Fibroblast of villous mesenchyme (primary cell): ENCODE measurements at regions not wholly inside any gene's neighbourhood (a gene's known extent, or its start where the extent isn't known, plus 50 kb on each side); places are given as distances from the start of the nearest gene placed in this dataset.

Experiments
- DNase-seq: peaks from one replicate; pipeline ENCODE4 v3.0.0-alpha.2; 2010; ENCODE audit warnings: low read depth
- H3K4me3 ChIP-seq: 2 replicates; pipeline ENCODE4 v1.5.1; 2011; ENCODE audit warnings: low read depth, mild to moderate bottlenecking, low read length
- CTCF ChIP-seq: IDR thresholded peaks from 2 replicates; pipeline ENCODE4 v1.5.1; 2012; ENCODE audit warnings: low read depth, mild to moderate bottlenecking, low read length; ENCODE audit not compliant: insufficient read depth

- no peak for TF ChIP-seq CTCF
- DNase-seq, result peak; percentile 83
- no peak overlapping the region for H3K4me3 ChIP-seq
Measured at GRCh38 chr13:109384491-109385241, 401.7 kb downstream of the IRS2 start.

GRCh38 chr13:109383683-109384082 is 402.7 kb downstream of the IRS2 start:
- no peak for TF ChIP-seq CTCF
- H3K4me3 ChIP-seq, result no peak overlapping the region
- DNase-seq, result peak; percentile 77

DNA sequence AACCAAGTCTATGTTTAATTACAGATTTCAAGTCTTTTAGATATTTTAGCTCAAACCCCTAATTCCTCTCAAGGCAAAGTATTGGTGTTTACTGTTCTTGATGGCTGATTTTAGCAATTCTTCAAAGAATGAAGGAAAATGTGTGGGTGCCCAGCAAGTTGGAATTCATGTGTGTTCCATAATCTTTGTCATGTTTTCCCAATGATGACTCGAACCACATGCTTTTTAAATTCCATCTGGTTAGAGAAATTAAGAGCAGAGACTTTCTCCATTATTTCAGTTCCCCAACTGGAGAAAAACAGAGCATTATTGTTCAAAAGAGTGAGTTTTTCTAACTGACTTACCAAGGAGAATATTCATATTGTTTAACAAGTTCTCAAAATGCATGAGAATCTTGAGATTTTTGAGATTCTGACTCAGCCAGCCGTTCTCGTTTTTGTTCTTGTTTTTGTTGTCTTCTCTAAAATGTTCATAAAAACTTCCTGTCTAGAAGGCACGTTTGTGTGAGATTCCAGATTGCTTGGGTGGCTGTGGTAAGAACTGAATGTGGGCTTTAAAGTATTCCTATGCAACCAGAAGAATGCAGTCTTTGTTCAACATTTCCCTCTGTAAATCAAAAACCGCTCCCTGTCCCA is 404.7 kb downstream of the IRS2 start:
- peak; percentile 84 for DNase-seq
- no peak for TF ChIP-seq CTCF
- H3K4me3 ChIP-seq, result no peak overlapping the region

- no peak for DNase-seq
- no peak for TF ChIP-seq CTCF
- H3K4me3 ChIP-seq, result no peak overlapping the region
Measured at GRCh38 chr13:109380457-109380856, 405.9 kb downstream of the IRS2 start.

- no peak for TF ChIP-seq CTCF
- no peak for DNase-seq
- H3K4me3 ChIP-seq, result no peak overlapping the region
Measured at GRCh38 chr13:109379930-109380329, 406.5 kb downstream of the IRS2 start.

GRCh38 chr13:109376936-109377335 is 409.4 kb downstream of the IRS2 start:
- no peak overlapping the region for H3K4me3 ChIP-seq
- DNase-seq, result no peak
- no peak for TF ChIP-seq CTCF
